ENCODE measurements at regions not wholly inside any gene's neighbourhood (a gene's known extent, or its start where the extent isn't known, plus 50 kb on each side); places are given as distances from the start of the nearest gene placed in this dataset.

DNA sequence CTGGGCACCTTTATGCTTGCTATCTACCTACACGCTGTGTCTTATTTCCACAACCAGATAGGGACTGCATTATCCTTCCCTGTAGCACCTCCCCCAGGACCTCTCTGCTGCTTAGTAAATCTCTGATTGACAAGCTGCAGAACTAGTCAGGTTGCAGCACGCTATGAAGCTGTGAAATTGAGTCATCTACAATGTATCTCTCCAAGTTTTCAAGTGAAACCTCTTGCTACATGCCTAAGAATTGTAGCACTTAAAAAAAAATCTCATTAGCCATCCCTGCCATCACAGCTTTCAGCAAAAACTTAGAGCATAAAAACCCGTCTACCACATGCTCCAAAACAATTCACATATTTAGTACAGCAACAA is 69.7 kb upstream of the FGFR2 start:
- TF ChIP-seq POLR2A (IDR thresholded peaks at IDR 0.05): no peak
- TF ChIP-seq, protein P1, sequence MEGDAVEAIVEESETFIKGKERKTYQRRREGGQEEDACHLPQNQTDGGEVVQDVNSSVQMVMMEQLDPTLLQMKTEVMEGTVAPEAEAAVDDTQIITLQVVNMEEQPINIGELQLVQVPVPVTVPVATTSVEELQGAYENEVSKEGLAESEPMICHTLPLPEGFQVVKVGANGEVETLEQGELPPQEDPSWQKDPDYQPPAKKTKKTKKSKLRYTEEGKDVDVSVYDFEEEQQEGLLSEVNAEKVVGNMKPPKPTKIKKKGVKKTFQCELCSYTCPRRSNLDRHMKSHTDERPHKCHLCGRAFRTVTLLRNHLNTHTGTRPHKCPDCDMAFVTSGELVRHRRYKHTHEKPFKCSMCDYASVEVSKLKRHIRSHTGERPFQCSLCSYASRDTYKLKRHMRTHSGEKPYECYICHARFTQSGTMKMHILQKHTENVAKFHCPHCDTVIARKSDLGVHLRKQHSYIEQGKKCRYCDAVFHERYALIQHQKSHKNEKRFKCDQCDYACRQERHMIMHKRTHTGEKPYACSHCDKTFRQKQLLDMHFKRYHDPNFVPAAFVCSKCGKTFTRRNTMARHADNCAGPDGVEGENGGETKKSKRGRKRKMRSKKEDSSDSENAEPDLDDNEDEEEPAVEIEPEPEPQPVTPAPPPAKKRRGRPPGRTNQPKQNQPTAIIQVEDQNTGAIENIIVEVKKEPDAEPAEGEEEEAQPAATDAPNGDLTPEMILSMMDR (IDR thresholded peaks at IDR 0.05): no peak

All from ovary (tissue), 3 donors.